DOHH2 (cell line): ENCODE measurements at regions not wholly inside any gene's neighbourhood (a gene's known extent, or its start where the extent isn't known, plus 50 kb on each side); places are given as distances from the start of the nearest gene placed in this dataset.

Experiments
- H3F3A ChIP-seq: fragments of 200-600 bp; sonication (generic), shearing (Covaris generic); 2 replicates; pipeline ENCODE4 v1.6.0; 2016; ENCODE audit warnings: antibody characterized with exemption, mild to moderate bottlenecking; ENCODE audit not compliant: control insufficient read depth, insufficient read depth
- H3K27ac ChIP-seq: fragments of 200-600 bp; sonication (generic); 2 replicates; pipeline ENCODE4 v1.5.1; 2014; ENCODE audit warnings: low read depth, mild to moderate bottlenecking, low read length, moderate library complexity
- H3K27me3 ChIP-seq: fragments of 200-600 bp; sonication (generic); 2 replicates; pipeline ENCODE4 v1.6.1; 2014; ENCODE audit warnings: mild to moderate bottlenecking, low read length, mixed read lengths; ENCODE audit not compliant: control insufficient read depth
- H3K36me3 ChIP-seq: fragments of 200-600 bp; sonication (generic); 2 replicates; pipeline ENCODE4 v1.6.1; 2014; ENCODE audit warnings: mild to moderate bottlenecking, low read length, moderate library complexity, mixed read lengths; ENCODE audit not compliant: control insufficient read depth
- H3K4me1 ChIP-seq: fragments of 200-600 bp; sonication (generic); 2 replicates; pipeline ENCODE4 v1.6.1; 2014; ENCODE audit warnings: mild to moderate bottlenecking, low read length, mixed read lengths; ENCODE audit not compliant: control insufficient read depth
- H3K4me2 ChIP-seq: fragments of 200-600 bp; sonication (generic); 2 replicates; pipeline ENCODE4 v1.6.0; 2014; ENCODE audit warnings: mild to moderate bottlenecking, low read length, moderate library complexity
- H3K4me3 ChIP-seq: fragments of 200-600 bp; sonication (generic); 2 replicates; pipeline ENCODE4 v1.5.1; 2014; ENCODE audit warnings: mild to moderate bottlenecking, low read length, mixed read lengths
- H3K79me2 ChIP-seq: fragments of 200-600 bp; sonication (generic); 2 replicates; pipeline ENCODE4 v1.6.1; 2014; ENCODE audit warnings: mild to moderate bottlenecking, low read length, mixed read lengths; ENCODE audit not compliant: control insufficient read depth
- H3K9me2 ChIP-seq: fragments of 200-600 bp; sonication (generic); replicated peaks from 2 replicates; pipeline ENCODE4 v1.6.1; 2014; ENCODE audit warnings: mild to moderate bottlenecking, low read length, mixed read lengths; ENCODE audit not compliant: control insufficient read depth
- H3K9me3 ChIP-seq: fragments of 200-600 bp; sonication (generic); 2 replicates; pipeline ENCODE4 v1.6.1; 2014; ENCODE audit warnings: antibody characterized with exemption, low read length, mixed read lengths; ENCODE audit not compliant: control insufficient read depth, insufficient read depth
- H4K20me1 ChIP-seq: fragments of 200-600 bp; sonication (generic); 2 replicates; pipeline ENCODE4 v1.6.0; 2014; ENCODE audit warnings: low read depth, mild to moderate bottlenecking, antibody characterized with exemption, low read length, moderate library complexity; ENCODE audit not compliant: control insufficient read depth, insufficient read depth
- EZH2phosphoT487 ChIP-seq: fragments of 200-600 bp; sonication (generic); IDR thresholded peaks from 2 replicates; pipeline ENCODE4 v1.6.1; 2017; ENCODE audit warnings: borderline replicate concordance, mild to moderate bottlenecking, antibody characterized with exemption, low read length, moderate library complexity, mixed read lengths
- TF ChIP-seq, protein P1 (sequence below): fragments of 200-600 bp; sonication (generic); IDR thresholded peaks from one replicate; pipeline ENCODE4 v1.5.1; 2014; ENCODE audit warnings: antibody characterized with exemption, mild to moderate bottlenecking, low read depth, low read length; ENCODE audit not compliant: poor library complexity, severe bottlenecking

DNA sequence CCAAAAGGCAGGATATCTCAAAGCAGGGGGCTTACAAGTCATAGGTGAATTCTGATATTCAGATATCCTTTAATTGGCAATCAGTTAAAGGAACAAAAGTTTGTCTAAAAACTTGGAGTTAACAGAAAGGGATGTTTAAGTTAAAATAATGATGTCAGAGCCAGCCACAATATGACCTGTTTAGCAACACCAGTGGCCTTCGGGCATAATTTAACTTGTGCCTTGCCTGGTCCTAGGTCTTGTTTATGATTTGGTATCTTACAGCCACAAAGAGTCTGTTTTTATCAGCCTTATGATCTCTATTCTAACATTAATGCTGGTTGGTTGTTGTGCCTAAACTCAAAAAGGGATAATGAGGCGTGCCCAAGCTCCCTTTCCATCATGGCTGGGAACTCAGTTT, 252.9 kb downstream of the RNF152 start:
- H3K79me2 ChIP-seq: no peaks in the 10 kb centered on the region
- no peak overlapping the region for H3K4me3 ChIP-seq
- no peaks in the 10 kb centered on the region for H3K9me3 ChIP-seq
- no peak overlapping the region for H3K4me2 ChIP-seq
- H3K9me2 ChIP-seq: no peaks in the 10 kb centered on the region
- H3K36me3 ChIP-seq: no peaks in the 10 kb centered on the region
- H4K20me1 ChIP-seq: no peaks in the 10 kb centered on the region
- no peak for TF ChIP-seq EZH2phosphoT487
- TF ChIP-seq, protein P1, sequence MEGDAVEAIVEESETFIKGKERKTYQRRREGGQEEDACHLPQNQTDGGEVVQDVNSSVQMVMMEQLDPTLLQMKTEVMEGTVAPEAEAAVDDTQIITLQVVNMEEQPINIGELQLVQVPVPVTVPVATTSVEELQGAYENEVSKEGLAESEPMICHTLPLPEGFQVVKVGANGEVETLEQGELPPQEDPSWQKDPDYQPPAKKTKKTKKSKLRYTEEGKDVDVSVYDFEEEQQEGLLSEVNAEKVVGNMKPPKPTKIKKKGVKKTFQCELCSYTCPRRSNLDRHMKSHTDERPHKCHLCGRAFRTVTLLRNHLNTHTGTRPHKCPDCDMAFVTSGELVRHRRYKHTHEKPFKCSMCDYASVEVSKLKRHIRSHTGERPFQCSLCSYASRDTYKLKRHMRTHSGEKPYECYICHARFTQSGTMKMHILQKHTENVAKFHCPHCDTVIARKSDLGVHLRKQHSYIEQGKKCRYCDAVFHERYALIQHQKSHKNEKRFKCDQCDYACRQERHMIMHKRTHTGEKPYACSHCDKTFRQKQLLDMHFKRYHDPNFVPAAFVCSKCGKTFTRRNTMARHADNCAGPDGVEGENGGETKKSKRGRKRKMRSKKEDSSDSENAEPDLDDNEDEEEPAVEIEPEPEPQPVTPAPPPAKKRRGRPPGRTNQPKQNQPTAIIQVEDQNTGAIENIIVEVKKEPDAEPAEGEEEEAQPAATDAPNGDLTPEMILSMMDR: no peak
- H3K4me1 ChIP-seq: no peaks in the 10 kb centered on the region
- H3F3A ChIP-seq: no peaks in the 10 kb centered on the region
- H3K27ac ChIP-seq: no peak overlapping the region
- no peaks in the 10 kb centered on the region for H3K27me3 ChIP-seq

- Histone ChIP-seq H3F3A (no peaks in the 10 kb centered on the region), H3K79me2 (no peaks in the 10 kb centered on the region), H3K4me1 (no peaks in the 10 kb centered on the region), H3K9me3 (no peaks in the 10 kb centered on the region), H4K20me1 (no peaks in the 10 kb centered on the region), H3K27ac (no peak overlapping the region), H3K36me3 (no peaks in the 10 kb centered on the region), H3K27me3 (no peaks in the 10 kb centered on the region), H3K4me3 (no peak overlapping the region), H3K4me2 (no peak overlapping the region), H3K9me2 (no peaks in the 10 kb centered on the region)
- no peak for TF ChIP-seq EZH2phosphoT487
- TF ChIP-seq, protein P1: no peak
Measured at GRCh38 chr18:61637905-61638595, 254.8 kb downstream of the RNF152 start.

DNA sequence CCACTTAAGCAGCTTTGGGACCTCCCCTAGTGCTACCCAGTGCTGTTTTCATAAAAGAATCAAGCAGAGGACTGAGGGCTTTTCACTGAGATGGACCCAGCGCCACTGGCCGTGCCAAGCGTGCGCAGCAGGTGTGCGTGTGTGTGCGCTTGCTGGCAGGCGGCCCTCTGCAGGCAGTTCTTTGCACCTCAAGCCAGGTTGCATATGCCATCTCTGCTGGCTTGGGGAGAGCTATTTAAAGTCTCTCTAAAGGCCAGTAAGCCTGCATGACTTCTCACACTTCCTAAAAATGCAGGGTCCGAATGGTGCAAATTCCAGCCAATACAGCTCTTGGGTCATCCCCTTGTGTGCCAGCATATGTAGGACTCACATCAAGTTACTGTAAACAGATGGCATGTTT, 255.5 kb downstream of the RNF152 start:
- Histone ChIP-seq H3K27me3 (no peaks in the 10 kb centered on the region), H3K36me3 (no peaks in the 10 kb centered on the region), H4K20me1 (no peaks in the 10 kb centered on the region), H3K4me2 (no peak overlapping the region), H3K4me1 (no peaks in the 10 kb centered on the region), H3K4me3 (no peak overlapping the region), H3K79me2 (no peaks in the 10 kb centered on the region), H3F3A (no peaks in the 10 kb centered on the region), H3K9me3 (no peaks in the 10 kb centered on the region), H3K9me2 (no peaks in the 10 kb centered on the region), H3K27ac (no peak overlapping the region)
- TF ChIP-seq, protein P1: no peak
- TF ChIP-seq EZH2phosphoT487: no peak
